Spinal cord (tissue), 9 donors: ENCODE measurements at regions not wholly inside any gene's neighbourhood (a gene's known extent, or its start where the extent isn't known, plus 50 kb on each side); places are given as distances from the start of the nearest gene placed in this dataset.

ENCODE experiments used
- DNase-seq, 6 donors: peaks; one replicate each; pipeline versions ENCODE4 v3.0.0 to v3.0.0-alpha.2; 2013 to 2015; ENCODE audit warnings: low spot score in 6 of 6, low read depth in 4 of 6
- H3K27ac ChIP-seq: one replicate; pipeline ENCODE4 v1.5.1; 2013; ENCODE audit warnings: low read depth, low read length, control low read depth
- H3K27me3 ChIP-seq: one replicate; pipeline ENCODE4 v1.6.1; 2013; ENCODE audit warnings: low read length; ENCODE audit not compliant: control insufficient read depth, insufficient read depth
- H3K36me3 ChIP-seq: one replicate; pipeline ENCODE4 v1.6.1; 2013; ENCODE audit warnings: low read length; ENCODE audit not compliant: control insufficient read depth, insufficient read depth
- H3K4me1 ChIP-seq: one replicate; pipeline ENCODE4 v1.6.1; 2013; ENCODE audit warnings: low read length; ENCODE audit not compliant: control insufficient read depth, insufficient read depth
- H3K4me3 ChIP-seq: one replicate; pipeline ENCODE4 v1.5.1; 2013; ENCODE audit warnings: low read depth, low read length, control low read depth
- H3K9me3 ChIP-seq: one replicate; pipeline ENCODE4 v1.6.1; 2013; ENCODE audit warnings: low read length; ENCODE audit not compliant: control insufficient read depth, insufficient read depth
- WGBS: methylation state at CpG from one replicate; pipeline ENCODE4 v1.1.5; 2013; ENCODE audit warnings: missing lambda C conversion rate; ENCODE audit not compliant: insufficient coverage; 5-methylcytosine and 5-hydroxymethylcytosine counted together
- donor health status: healthy.

- DNase-seq = no peak
- no CpG with 5 or more reads among the region's 1 CpG for WGBS
Observed at GRCh38 chr2:58631986-58632385, 390.9 kb upstream of the FANCL start.

GRCh38 chr2:58629545-58630119 lies 388.5 kb upstream of the FANCL start:
- no peak overlapping the region for H3K4me3 ChIP-seq
- peak in 1 of 6 donors; percentile 69 for DNase-seq
- no peaks in the 10 kb centered on the region for H3K27me3 ChIP-seq
- H3K36me3 ChIP-seq = no peaks in the 10 kb centered on the region
- H3K27ac ChIP-seq = no peak overlapping the region
- no CpG with 5 or more reads among the region's 4 CpGs for WGBS
- no peaks in the 10 kb centered on the region for H3K9me3 ChIP-seq
- no peaks in the 10 kb centered on the region for H3K4me1 ChIP-seq

More at GRCh38 chr2:58631986-58632385, 390.9 kb upstream of the FANCL start:
- H3K9me3 ChIP-seq = no peaks in the 10 kb centered on the region
- H3K4me3 ChIP-seq = no peak overlapping the region
- no peaks in the 10 kb centered on the region for H3K27me3 ChIP-seq
- H3K4me1 ChIP-seq = no peaks in the 10 kb centered on the region
- H3K36me3 ChIP-seq = no peaks in the 10 kb centered on the region
- no peak overlapping the region for H3K27ac ChIP-seq

DNA sequence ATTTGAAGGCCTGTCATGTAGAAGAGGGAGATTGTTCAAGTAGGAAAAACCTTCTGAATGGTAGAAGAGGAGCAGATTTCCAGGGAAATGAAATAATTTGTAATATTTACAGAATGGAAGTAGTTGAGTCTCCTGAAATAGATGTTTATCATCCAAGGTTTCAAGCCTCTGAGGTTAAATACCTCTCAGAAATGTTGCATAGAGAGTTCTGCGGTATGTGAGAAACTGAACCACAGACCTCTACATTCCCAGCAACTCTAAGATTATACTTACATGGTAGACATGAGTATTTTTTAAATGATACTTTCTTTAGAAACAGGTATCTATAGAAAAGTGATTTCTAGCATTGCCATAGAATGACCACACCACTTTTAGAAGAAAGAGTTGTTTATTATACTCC lies 379.8 kb upstream of the FANCL start:
- Histone ChIP-seq H3K27me3 (no peaks in the 10 kb centered on the region), H3K36me3 (no peaks in the 10 kb centered on the region), H3K4me1 (no peaks in the 10 kb centered on the region), H3K4me3 (no peak overlapping the region), H3K9me3 (no peaks in the 10 kb centered on the region), H3K27ac (no peak overlapping the region)
- no CpG with 5 or more reads among the region's 1 CpG for WGBS
- no peak for DNase-seq

- 60% methylated on average over 1 of the region's 5 CpGs for WGBS
- no peaks in the 10 kb centered on the region for H3K36me3 ChIP-seq
Observed at GRCh38 chr2:58620093-58620492, 379.0 kb upstream of the FANCL start.

DNA sequence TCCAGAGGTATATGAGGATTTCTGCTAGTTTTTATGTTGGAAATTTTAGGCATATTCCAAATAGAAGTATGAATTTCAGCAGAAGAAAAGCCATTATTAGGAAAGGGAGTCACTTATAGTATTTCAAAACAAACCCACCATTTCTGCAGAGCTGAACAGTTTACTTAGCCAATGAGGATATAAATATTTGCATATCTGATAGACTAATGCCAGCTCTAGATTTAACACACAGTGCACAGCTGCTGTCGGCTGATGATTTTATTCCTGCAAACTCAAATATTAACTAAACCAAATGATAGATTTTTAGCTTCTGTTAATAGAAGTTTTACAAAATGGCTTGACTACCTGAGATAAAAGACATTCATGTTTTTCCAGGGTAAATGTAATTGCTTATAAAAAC lies 375.8 kb upstream of the FANCL start:
- Histone ChIP-seq H3K27me3 (no peaks in the 10 kb centered on the region), H3K4me1 (no peaks in the 10 kb centered on the region), H3K4me3 (no peak overlapping the region), H3K36me3 (no peaks in the 10 kb centered on the region), H3K9me3 (no peaks in the 10 kb centered on the region), H3K27ac (no peak overlapping the region)
- DNase-seq = no peak
- WGBS = no CpG with 5 or more reads among the region's 1 CpG

More at GRCh38 chr2:58620093-58620492, 379.0 kb upstream of the FANCL start:
- no peaks in the 10 kb centered on the region for H3K9me3 ChIP-seq
- no peak overlapping the region for H3K4me3 ChIP-seq
- no peaks in the 10 kb centered on the region for H3K4me1 ChIP-seq
- no peak for DNase-seq
- no peak overlapping the region for H3K27ac ChIP-seq
- H3K27me3 ChIP-seq = no peaks in the 10 kb centered on the region

DNA sequence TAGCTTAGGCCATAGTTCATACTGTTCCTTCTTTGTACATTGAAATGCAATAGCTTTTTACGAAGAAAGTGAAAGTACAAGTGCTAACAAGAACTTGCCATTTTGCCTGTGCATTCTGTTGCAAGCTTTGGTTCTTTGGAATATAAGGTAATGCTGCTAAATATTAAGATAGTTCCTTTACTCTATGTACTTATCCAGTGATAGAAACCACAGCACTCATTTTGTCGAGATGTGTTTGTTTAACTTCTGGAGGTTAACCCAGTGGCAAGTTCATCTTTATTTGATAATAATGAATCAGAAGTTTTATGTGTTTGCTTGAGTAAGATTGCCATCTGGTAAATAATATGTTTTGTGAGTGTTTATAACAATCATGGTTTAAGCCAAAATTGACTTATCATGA lies 373.1 kb upstream of the FANCL start:
- no CpG with 5 or more reads among the region's 2 CpGs for WGBS
- DNase-seq = no peak
- H3K27ac ChIP-seq = no peak overlapping the region
- H3K27me3 ChIP-seq = no peaks in the 10 kb centered on the region
- H3K4me1 ChIP-seq = no peaks in the 10 kb centered on the region
- H3K36me3 ChIP-seq = no peaks in the 10 kb centered on the region
- no peaks in the 10 kb centered on the region for H3K9me3 ChIP-seq
- no peak overlapping the region for H3K4me3 ChIP-seq

GRCh38 chr2:58612973-58613372 lies 371.8 kb upstream of the FANCL start:
- 100% methylated on average over 2 of the region's 6 CpGs for WGBS
- Histone ChIP-seq H3K27ac (no peak overlapping the region), H3K27me3 (no peaks in the 10 kb centered on the region), H3K36me3 (no peaks in the 10 kb centered on the region), H3K4me1 (no peaks in the 10 kb centered on the region), H3K9me3 (no peaks in the 10 kb centered on the region), H3K4me3 (no peak overlapping the region)
- DNase-seq = no peak

DNA sequence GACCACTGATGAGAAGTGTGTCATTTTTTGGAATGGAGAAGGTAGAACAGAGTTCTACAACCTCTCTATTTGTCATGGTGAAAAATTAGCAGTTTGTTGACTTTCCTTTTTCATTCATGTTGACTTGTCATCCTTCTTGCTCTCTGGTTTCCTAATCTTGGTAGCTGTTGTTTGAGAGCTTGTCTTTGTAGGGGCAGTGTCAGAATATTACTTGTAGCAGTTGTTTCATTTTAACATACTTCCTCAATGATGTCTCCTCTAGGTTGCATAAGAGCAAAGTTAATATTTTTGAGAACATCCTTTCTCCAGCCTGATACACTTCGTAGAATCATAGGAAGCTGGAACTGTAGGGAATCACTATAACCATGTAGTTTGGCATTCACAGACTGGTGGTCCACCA lies 368.2 kb upstream of the FANCL start:
- no peaks in the 10 kb centered on the region for H3K27me3 ChIP-seq
- WGBS = no CpG with 5 or more reads among the region's 1 CpG
- no peaks in the 10 kb centered on the region for H3K9me3 ChIP-seq
- no peak for DNase-seq
- no peak overlapping the region for H3K27ac ChIP-seq
- no peak overlapping the region for H3K4me3 ChIP-seq
- H3K4me1 ChIP-seq = no peaks in the 10 kb centered on the region
- H3K36me3 ChIP-seq = no peaks in the 10 kb centered on the region

GRCh38 chr2:58608146-58608545 lies 367.0 kb upstream of the FANCL start:
- Histone ChIP-seq H3K9me3 (no peaks in the 10 kb centered on the region), H3K27me3 (no peaks in the 10 kb centered on the region), H3K36me3 (no peaks in the 10 kb centered on the region), H3K4me1 (no peaks in the 10 kb centered on the region), H3K4me3 (no peak overlapping the region), H3K27ac (no peak overlapping the region)
- DNase-seq = no peak
- WGBS = no CpG with 5 or more reads among the region's 1 CpG

- no peaks in the 10 kb centered on the region for H3K4me1 ChIP-seq
- 91% methylated on average over 1 of the region's 2 CpGs for WGBS
- DNase-seq = no peak
- H3K36me3 ChIP-seq = no peaks in the 10 kb centered on the region
- H3K27me3 ChIP-seq = no peaks in the 10 kb centered on the region
- no peak overlapping the region for H3K27ac ChIP-seq
- no peak overlapping the region for H3K4me3 ChIP-seq
- H3K9me3 ChIP-seq = no peaks in the 10 kb centered on the region
Observed at GRCh38 chr2:58607448-58607847, 366.3 kb upstream of the FANCL start.
